GM19397 (cell line): ENCODE measurements at regions not wholly inside any gene's neighbourhood (a gene's known extent, or its start where the extent isn't known, plus 50 kb on each side); places are given as distances from the start of the nearest gene placed in this dataset.

Experiments used
- ATAC-seq: cut with Tn5 transposase; IDR thresholded peaks from one replicate; pipeline ENCODE4 v1.9.1; 2021; ENCODE audit warnings: mild to moderate bottlenecking, moderate library complexity; ENCODE audit not compliant: unreplicated experiment

DNA sequence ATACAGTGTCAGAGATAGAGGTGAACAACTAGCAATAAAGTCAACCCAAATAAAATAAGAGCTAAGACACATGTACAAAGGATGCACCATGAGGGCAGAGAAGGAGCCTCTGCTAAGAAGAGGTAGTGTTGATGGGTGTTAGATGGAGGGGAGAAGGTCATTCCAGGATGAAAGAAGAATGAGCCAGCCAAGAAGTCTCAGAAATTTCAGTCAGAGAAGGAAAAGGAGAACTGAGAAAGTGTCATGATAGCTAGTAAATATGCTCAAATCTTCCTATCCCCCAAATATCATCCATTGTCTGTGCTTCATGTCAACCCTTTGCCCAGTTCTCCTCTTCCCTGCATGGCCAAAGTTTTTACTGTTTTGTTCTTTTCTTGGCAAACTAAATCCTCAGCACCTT is 225.2 kb upstream of the BTG1 start:
- no peak for ATAC-seq

DNA sequence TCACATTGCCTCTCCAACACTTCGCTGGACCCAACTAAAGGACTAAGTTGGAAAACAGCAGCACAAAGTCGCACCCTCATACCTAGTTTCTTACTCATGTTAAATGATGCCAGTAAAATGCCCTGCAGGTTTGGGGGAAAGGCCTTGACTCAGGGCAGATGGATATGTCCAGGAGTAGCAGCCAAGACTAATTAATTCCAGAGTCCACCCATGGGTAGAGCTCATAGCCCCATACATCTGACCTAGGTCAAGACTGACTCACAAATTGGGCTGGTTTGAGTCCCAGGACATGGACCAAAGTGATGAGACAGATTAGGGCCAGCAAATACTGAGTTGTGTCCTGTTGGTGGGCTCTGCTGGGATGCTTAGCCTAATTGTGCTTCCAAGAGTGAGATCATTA is 224.0 kb upstream of the BTG1 start:
- ATAC-seq = no peak

DNA sequence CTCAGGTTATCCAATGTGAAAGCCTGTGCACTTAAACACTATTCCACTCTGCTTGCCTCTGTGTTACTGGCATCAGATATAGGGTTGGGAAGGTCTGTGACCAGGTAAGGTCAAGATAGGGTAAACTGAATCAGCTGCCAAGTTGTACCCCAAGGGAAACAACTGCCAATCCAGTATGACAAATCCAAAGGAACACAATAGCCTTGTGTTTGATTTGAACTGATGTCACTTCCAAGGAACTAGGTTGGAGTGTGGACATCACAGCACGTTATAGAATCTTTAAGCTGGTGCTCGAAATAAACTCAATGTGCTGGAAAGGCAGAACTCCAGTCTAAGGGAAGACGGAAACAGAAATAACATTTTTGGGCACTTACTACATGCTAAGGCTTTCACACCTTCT is 223.4 kb upstream of the BTG1 start:
- no peak for ATAC-seq

DNA sequence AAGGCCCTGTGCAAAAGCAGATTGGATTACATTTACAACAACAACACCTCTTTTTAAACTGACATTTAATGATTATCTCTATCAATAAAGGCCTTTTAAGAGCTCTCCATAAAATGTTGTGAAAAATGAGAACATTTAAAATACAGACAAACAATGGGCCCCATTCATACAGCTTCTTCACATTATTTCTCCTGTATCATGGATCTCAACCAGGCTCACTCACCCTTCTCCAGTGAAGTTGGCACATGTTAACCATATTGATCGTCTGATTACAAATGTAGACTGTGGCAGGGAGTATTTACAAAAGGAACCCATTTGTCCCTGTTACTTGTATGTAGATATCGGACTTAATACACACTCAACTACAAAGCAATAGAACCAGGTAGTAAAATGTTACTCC is 220.2 kb upstream of the BTG1 start:
- ATAC-seq = no peak

DNA sequence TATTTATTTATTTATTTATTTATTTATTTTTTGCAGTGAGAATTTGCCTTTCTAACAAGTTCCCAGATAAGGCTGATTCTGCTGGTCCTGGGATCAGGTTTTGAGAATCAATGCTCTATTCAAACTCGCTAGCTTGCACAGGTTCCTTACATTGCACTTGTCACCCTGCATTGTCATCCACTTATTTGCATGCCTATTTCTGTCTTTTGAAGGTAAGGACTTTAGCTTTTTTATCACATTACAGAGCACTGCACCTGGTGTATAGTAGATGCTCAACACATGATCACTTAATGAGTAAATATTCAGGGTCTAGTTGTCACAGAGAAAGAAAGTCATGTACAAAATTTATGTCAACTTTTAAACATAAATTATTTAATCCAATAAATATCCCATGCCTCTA is 219.7 kb upstream of the BTG1 start:
- ATAC-seq = no peak

DNA sequence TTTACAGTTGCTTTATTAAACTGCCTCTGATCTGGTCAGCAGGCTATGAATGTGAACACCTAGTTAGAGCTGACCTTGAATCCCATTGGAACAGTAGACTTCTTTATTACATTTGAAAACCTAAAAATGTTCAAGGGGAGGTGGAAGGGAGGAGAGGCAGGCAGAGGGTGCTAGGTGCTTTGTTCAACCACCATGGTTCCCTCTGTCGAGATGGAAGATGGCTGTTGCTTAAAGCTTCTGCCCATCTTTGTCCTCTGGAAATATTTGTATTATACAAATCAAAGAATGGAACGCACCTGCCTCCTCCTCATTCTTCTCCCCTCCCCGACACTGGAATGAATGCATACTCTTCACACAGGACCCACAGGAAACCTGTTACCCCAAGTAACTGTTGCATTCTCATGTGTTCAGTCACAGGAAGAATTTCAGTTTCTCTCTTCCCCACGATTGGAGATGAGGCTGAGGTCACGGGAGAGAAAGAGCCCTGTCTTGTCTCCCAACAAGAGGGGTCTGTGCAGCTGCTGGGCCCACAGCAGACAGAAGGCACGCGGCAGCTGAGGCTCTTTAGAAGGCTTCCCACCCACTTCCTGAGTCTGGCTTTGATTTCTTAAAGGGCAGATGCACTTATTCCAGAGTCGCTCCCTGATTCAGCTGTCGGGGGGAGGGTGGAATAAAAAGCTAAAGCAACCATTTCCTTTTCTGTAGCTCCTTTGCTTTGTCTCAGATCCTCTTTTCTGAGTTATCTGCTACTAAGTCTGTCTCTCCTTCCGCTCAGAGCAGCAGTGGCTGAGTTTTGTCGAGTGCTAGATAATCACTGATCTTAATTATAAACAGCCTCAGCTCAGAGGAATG is 217.9 kb upstream of the BTG1 start:
- peak; percentile 53 for ATAC-seq

DNA sequence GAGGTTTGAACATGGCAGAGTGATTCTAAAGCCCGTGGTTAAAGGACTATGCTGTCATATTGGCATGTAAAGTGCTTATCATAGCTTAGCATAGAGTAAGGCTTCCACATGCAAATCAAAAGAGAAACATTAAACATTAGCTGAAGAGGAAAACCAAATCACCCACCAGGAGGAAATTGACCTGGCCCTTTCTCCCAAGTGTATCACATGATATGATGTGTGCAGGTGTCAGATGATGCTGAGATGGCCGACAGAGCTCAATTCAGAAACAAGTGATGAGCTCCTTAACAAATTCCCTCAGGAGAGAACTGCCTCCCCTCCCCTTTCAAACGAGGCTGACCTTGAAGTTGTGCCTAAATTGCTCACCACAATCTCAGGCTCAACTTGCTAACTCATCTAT is 217.1 kb upstream of the BTG1 start:
- peak; percentile 51 for ATAC-seq

DNA sequence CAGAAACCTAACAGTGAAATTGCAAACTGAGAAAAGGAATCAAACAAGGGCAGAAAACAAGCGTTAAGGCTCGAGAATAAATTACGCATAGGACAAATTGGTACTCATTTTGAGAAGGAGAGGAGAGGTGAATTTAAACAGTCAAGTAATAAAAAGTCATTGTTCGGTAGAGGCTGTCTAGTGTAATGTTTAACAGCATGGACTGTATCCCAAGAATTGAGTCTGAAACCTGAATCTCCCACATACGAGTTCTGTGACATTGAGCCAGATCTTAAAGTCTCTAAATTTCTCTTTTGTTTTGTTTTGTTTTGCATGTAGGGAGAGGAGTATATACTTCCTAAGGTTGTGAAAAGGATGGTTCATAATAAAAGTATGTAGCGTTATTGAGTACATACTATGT is 216.5 kb upstream of the BTG1 start:
- no peak for ATAC-seq

DNA sequence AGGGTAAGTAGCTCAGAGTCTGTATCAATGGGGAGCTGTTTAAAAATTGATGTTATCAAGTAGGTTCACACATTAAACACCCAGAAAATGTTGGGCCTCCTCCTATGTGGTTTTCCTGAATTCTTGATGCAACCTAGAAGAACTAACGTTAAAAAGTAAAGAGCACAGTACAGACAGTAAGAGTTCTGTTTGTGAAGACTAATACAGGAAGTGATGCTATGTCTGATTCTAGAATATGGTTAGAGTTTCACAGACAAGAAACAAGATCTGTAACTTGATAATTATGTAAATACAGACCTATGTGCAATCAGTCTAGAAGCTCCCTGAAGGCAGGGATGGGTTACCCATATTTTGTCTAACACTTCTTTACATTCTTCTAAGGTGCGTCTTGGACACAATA is 214.9 kb upstream of the BTG1 start:
- ATAC-seq = no peak

DNA sequence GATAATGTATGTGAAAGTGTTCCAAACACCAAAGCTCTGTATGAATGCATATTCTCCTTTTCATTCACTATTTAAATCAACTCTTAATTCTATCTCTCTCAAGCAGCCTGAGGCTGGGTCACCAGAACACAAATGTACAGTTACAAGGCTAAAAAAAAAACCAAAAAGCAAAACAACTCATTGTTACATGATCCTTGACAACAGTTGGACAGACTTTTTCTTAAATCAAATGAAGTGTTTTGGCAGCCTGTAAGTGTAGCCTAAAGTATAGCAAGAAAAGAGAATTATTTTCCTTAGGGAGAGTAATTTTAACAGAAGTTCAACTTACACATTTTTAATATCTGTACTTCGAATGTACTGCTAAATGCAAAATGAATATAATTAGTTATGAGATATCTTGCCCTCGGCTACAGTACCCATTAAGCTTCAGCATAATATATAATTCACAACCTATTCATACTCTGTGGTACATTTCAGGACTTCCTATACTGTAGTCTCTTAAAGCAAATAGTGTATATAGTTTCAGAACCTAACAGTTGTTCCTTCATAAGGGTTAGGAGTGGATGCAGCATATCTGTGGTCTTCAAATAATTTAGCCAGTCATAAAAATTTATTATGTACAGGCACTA is 214.0 kb upstream of the BTG1 start:
- no peak for ATAC-seq

DNA sequence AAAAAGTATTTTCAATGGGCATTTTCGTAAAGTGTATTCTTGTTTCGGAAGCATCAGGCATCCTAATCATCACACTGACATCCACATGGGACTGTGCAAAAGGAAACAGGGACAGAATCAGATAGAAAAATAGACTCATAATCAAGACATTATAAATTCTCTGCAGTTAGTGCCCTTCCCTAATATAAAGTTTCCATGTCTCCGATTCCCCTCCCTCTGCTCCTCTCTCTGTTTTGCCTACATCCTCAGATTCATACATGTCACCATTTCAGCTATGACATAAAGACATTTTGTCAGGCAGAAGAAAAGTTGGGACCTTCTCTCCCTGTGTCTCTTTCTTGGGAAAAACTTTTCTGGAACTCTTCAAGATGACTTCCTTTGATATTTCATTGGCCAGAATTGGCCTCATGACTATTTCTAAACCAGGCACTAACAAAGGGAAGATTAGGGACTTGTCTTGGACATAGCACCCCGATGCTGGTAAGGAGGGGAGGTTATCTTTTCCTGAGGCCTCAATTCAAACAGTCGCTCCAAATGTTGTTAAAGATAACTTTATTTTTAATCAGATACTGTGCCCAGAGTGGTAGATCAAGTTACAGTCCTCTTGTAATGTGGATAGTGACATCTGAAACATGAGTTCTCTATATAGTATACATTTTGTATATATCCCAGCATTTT is 212.1 kb upstream of the BTG1 start:
- ATAC-seq = no peak

DNA sequence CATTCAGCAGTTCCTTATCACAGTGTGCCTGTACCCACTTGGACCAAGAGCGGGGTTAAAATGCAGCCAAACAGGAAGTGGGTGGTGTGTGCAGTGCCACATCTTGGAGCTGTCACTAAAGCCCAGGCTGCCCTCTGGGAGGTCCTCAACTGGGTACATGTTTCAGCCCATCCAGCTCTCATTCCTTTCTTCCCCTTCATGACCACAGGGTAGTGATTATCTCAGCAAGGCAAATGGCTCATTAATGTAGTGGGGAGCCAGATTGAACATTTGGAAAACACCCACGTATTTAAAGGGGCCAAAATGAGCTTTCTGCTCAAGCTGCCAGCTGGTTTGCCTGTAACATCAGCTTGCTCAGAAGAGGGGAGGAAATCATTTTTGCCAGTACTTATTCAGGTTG is 210.8 kb upstream of the BTG1 start:
- ATAC-seq = no peak

DNA sequence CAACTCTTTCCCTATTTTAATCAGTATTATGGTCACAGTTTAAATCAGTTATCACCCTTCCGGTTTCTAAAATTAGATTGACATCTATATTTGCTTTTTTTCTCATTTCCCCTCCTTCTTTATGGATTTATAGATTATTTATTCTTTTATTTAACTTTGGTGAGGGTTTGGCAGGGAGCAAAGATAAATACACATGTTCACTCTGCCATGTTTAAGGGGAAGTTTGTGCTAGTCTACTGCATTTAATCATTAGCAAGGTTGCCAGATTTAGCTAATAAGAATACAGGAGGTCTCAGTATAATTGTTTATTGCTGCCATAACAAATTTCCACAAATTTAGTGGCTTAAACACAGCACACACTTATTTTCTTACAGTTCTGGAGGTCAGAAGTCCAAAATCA is 204.0 kb upstream of the BTG1 start:
- no peak for ATAC-seq

DNA sequence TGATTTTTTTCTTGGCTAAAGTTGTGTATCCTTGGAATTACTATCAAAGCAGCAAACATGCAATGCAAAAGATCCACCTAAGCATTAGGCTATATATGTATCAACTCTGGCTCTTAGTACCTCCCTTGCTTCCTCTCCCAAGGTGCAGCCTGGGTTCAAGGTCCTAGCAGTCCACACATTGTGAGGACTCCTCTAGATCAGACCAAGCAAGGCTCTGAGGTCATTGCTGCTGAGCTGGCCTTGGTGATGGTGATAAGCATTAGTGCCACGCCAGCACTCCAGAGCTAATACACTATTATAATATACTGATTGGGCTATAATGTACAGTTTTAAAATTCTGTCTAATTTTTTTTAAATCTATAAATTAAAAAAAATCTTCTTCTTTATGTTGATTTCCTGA is 196.9 kb upstream of the BTG1 start:
- no peak for ATAC-seq

DNA sequence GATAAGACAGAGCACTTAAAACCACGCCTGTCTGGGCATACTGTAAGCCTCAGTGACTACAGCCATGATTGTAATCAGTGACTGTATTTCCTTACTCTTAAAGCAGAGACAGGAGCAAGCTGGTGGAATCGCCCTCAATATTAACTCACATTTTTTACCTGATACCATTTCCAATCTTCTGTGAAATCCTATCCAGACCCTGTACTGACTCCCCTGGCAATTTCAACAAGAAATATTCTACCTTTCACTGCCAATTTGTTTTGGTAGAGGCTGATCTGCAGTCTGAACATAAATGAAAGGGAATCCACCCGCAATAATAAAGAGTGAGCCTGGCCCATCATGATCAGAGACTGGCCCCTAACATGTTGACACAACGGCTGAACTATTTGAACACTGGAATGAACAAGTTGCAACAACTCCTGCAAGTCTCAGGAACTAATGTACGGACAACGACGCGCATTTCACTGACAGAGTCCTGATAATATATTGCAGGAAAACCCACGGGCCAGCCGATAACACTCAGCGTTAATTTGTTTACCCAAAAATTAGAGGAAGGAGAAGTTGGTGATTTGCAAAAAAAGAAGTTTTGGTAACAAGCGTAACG is 195.5 kb upstream of the BTG1 start:
- ATAC-seq = peak; percentile 76

DNA sequence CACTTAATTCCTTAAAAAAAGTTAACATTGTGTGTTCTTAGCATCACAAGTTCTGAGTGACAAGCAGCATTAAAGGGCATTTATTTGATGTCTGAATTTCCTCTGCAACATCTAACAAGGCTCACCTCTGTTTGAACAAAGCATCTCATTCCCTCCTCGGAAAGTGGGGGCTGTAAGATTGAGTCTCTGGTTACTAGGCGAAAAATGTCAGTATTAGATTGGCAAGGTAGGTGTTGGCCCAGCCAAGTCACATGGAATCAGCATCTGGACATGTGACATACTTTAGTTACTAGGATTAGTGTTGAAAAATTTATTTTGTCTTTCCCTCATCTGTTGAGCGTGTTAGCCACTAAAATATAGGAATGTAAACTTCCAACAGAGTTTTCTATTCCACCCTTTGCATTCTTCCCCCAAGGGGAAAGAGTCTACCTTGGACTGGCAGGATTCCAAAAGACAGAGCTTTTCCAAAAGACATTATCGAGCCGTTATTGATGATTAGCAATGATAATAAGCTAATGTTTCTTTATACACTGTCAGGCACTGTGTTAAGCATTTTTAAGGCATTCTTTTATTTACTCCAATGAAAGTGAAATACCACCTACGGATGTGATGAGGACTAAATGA is 194.9 kb upstream of the BTG1 start:
- no peak for ATAC-seq

DNA sequence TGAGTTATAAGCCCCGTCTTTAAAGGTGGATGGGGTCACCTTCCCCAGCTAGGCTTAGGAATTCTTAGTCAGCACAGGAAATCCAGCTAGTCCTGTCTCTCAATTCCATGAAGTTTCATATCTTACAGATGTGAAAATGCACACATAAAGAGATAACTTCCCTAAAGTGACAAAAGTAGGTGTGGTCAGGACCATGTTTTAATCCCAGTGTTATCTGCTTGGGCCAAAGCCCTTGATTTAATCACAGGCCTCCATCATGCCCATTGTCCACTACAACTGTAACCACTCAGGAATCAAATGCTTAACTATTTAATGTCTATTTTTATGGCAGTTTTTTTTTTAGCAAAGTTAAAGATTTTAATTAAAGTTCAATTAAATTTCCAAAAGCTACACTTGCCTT is 194.4 kb upstream of the BTG1 start:
- ATAC-seq = no peak

DNA sequence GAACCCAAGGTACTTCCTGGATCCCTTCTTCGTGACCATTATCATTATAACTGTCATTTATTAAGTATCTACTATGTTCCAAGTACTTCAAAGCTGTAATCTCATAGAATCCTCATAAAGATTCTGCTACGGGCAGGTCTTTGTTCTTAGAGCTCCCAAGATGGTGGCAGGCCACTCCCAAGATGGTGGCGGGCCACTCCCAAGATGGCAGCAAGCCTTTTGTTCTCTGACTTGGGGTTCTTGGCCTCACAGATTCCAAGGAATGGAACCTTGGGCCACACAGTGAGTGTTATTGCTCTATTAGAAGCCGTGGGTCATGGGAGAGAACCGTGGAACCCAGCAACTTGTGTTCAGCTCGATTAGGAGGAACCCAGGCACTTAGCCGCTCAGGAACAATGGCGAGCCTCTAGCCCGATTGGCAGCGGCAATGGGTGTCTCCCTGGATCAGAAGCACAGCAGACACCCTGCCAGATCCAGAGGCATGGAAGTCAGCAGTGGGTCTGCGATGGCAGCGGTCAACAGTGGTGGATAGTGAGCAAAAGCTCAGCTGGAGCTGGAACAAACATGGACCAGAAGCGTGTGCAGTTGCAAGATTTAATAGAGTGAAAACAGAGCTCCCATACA is 193.7 kb upstream of the BTG1 start:
- ATAC-seq = no peak

DNA sequence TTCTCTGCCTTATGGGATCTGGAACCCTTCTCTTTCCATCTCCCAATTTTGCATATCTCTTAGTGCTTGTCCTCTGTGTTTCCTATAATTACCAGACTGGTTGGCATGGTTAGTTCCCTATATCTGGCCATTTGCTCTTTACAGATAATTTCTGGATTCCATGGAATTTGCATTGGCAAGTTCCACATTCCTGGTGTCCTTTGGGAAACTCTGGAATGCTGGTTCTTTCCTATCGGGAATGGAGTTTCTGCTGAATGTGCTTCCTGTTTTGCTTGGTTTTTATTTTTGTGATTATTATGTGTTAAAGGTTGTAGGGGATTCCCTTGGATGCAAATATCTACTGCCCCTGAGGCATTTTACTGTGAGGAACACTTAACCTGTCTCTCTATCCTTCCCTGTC is 193.0 kb upstream of the BTG1 start:
- ATAC-seq = no peak

DNA sequence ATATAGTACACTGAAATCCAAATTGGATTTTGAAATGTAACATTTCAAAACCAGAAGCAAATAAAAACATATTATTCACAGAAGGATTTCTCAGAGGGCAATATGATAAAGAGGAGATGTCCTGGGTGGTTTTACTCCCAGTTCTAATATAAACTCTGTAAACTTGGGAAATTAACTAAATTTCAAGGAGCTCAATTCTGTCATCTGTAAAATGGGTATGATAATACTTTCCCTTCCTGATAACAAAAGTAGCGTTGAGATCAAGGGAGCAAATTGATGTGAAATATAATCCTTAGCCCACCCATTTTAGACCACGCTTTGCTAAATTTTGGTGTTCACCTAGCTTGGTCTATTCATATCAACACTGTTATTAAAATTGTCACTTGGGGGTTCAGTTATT is 192.5 kb upstream of the BTG1 start:
- no peak for ATAC-seq

DNA sequence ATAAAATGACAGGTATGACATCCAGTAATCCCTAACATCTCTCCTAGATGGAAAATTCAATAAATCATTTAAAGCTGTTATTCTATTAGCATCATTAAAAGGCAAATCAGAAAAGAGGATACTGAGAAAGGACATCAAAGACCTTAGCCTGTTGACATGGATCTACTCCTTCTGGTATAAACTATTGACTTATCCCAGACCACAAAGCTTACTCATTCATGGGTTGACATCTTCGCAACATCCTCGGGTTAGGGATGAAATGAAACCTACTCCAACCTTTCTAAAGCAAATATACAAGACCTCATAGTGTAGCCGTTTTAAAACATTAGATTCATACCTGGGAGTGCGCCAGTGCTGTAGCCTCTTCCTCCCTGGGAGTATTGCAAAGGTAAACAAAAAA is 191.5 kb upstream of the BTG1 start:
- no peak for ATAC-seq
